Gastroesophageal sphincter (tissue), 4 donors: ENCODE measurements at regions not wholly inside any gene's neighbourhood (a gene's known extent, or its start where the extent isn't known, plus 50 kb on each side); places are given as distances from the start of the nearest gene placed in this dataset.

Experiments
- ATAC-seq: fragments of 150-250 bp; one replicate; pipeline ENCODE4 v1.9.1; 2016; ENCODE audit warnings: mild to moderate bottlenecking, moderate library complexity
- H3K27ac ChIP-seq, 4 donors: fragments of 200-600 bp; sonication (generic) in 3 of 4; 1 replicate in 3 of 4; 2 replicates in 1 of 4; pipeline ENCODE4 v1.5.1; 2016 to 2019
- H3K27me3 ChIP-seq: fragments of 200-600 bp; sonication (generic); one replicate; pipeline ENCODE4 v1.5.1; 2019
- H3K36me3 ChIP-seq, 2 donors: fragments of 200-600 bp; sonication (generic); one replicate each; pipeline ENCODE4 v1.5.1; 2019; ENCODE audit warnings: control low read depth in 1 of 2
- H3K4me1 ChIP-seq, 3 donors: fragments of 200-600 bp; sonication (generic); 1 replicate in 2 of 3; 2 replicates in 1 of 3; pipeline ENCODE4 v1.5.1; 2016 to 2019; ENCODE audit warnings: control low read depth in 2 of 3
- H3K4me3 ChIP-seq, 2 donors: fragments of 200-600 bp; sonication (generic); one replicate each; pipeline ENCODE4 v1.5.1; 2019; ENCODE audit warnings: mild to moderate bottlenecking in 1 of 2, moderate library complexity in 1 of 2
- H3K9me3 ChIP-seq, 3 donors: fragments of 200-600 bp; sonication (generic); one replicate each; pipeline ENCODE4 v1.5.1; 2017 to 2019; ENCODE audit warnings: control low read depth in 2 of 3
- EP300 ChIP-seq: sonication (generic); formaldehyde crosslinking; IDR thresholded peaks from one replicate; pipeline ENCODE4 v1.6.1; 2017; ENCODE audit warnings: antibody characterized with exemption, mild to moderate bottlenecking
- POLR2A ChIP-seq, 2 donors: fragments of 450-650 bp; IDR thresholded peaks; one replicate each; pipeline ENCODE4 v1.6.1; 2017; ENCODE audit warnings: antibody characterized with exemption in 2 of 2, mild to moderate bottlenecking in 2 of 2, moderate library complexity in 1 of 2
- POLR2AphosphoS5 ChIP-seq: sonication (generic); formaldehyde crosslinking; IDR thresholded peaks from one replicate; pipeline ENCODE4 v1.6.1; 2017; ENCODE audit warnings: antibody characterized with exemption
- WGBS, 2 donors: methylation state at CpG; one replicate each; pipeline ENCODE4 v1.1.5; 2018; ENCODE audit warnings: low coverage in 1 of 2; 5-methylcytosine and 5-hydroxymethylcytosine counted together
- TF ChIP-seq, protein P1 (sequence below), 4 experiments: fragments of 200-600 bp in 2 of 4; fragments of 450-650 bp in 2 of 4; sonication (generic) in 1 of 4; IDR thresholded peaks; one replicate each; pipeline ENCODE4 v1.5.1; 2017 to 2019; ENCODE audit warnings: antibody characterized with exemption in 4 of 4, mild to moderate bottlenecking in 2 of 4, moderate library complexity in 2 of 4

DNA sequence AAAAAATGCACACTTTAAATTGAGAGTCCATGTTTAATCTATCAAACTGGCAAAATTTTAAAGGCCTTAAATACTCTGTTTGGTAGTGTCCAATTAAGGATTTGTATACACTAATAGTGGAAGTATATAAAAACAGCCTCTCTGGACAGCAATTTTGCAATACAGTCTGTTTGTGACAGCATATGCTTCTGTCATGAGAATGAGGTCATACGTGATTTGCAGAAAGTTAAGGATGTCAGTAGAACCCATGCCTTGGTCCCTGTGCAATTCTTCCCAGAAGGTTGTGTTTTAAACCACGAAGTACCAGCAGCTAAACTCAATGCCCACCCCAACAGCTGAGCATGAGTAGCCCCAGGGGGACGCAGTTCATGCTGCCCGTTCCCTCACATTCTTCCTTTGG, 78.4 kb downstream of the AIPL1 start:
- no peak overlapping the region for H3K4me3 ChIP-seq
- no peaks in the 10 kb centered on the region for H3K4me1 ChIP-seq
- WGBS, 2 donors = 58 to 60% methylated on average over 4 of the region's 4 CpGs
- TF ChIP-seq POLR2AphosphoS5 (no peak), EP300 (no peak), POLR2A (IDR thresholded peaks at IDR 0.05) (no peak)
- TF ChIP-seq, protein P1, sequence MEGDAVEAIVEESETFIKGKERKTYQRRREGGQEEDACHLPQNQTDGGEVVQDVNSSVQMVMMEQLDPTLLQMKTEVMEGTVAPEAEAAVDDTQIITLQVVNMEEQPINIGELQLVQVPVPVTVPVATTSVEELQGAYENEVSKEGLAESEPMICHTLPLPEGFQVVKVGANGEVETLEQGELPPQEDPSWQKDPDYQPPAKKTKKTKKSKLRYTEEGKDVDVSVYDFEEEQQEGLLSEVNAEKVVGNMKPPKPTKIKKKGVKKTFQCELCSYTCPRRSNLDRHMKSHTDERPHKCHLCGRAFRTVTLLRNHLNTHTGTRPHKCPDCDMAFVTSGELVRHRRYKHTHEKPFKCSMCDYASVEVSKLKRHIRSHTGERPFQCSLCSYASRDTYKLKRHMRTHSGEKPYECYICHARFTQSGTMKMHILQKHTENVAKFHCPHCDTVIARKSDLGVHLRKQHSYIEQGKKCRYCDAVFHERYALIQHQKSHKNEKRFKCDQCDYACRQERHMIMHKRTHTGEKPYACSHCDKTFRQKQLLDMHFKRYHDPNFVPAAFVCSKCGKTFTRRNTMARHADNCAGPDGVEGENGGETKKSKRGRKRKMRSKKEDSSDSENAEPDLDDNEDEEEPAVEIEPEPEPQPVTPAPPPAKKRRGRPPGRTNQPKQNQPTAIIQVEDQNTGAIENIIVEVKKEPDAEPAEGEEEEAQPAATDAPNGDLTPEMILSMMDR (IDR thresholded peaks at IDR 0.05) = no peak
- peaks cover 0 to 12% (median 0%) of the 10 kb centered on the region in 3 donors for H3K9me3 ChIP-seq
- ATAC-seq = no peak
- H3K27me3 ChIP-seq = peaks cover 34% of the 10 kb centered on the region
- no peak overlapping the region for H3K27ac ChIP-seq
- H3K36me3 ChIP-seq = no peaks in the 10 kb centered on the region

DNA sequence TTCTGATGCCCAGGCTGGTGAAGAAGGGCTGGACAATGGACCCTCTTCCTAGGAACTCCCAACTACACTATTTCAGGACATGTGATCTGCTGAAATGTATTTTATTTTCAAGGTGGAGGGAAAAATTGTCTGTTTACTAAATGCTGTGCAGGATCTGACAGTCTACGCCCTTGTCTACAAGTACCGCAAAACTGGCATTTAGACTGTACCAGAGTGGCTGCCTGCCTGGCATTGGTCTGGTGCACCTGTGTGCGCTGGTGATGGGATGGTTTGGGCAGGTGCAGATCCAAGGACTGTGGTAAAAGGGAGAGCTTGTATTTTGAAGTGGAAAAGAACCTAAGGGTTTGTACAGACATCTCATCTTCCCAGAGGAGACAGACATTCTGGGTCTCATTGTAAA, 79.7 kb downstream of the AIPL1 start:
- H3K4me3 ChIP-seq = no peak overlapping the region
- no peak for ATAC-seq
- 58 to 100% methylated on average over 2 of the region's 3 CpGs for WGBS, 2 donors

DNA sequence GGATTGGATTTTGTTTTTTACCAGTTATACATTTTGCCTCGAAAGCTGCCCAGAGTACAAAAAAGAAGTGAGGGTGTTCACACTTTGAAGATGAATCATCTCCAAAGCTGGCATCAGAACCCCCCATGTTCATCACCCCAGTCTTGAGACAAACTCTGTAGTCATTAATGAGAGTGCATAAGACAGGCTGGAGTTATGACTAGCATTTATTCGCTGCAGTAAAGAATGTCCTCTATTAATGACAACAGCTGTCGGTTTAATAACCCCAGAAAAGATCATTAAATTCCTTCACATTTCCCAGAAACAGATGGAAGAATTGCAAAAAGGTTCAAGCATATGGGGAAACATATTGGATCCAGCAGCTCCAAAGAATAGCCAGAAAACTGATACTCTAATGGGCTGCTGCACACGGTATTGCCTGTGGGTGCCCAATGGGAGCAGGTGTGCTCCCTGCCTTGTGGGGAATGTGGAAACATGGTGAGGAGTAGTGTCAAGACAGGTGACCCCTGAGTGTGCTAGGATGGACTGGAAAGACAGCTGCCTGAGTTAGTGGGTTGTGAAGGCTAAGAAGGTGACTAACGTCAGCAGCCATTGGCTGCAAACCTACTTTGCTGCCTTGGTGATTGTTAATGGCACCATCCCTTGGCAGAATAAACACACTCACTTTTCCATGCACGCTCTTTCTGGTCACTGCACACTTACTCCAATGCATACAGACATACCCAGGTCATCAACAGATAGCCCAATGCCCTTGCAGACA, 81.9 kb downstream of the AIPL1 start:
- WGBS, 2 donors = 73% methylated on average over 6 of the region's 6 CpGs; no CpG with 5 or more reads in 1 of the 2 donors
- H3K4me1 ChIP-seq = no peaks in the 10 kb centered on the region
- no peak overlapping the region for H3K27ac ChIP-seq
- H3K9me3 ChIP-seq = peaks cover 0 to 12% (median 0%) of the 10 kb centered on the region in 3 donors
- no peak overlapping the region for H3K4me3 ChIP-seq
- ATAC-seq = no peak
- TF ChIP-seq EP300 = no peak
- TF ChIP-seq, protein P1 (IDR thresholded peaks at IDR 0.05) = no peak
- TF ChIP-seq POLR2AphosphoS5 = no peak
- TF ChIP-seq POLR2A (IDR thresholded peaks at IDR 0.05) = no peak
- no peaks in the 10 kb centered on the region for H3K36me3 ChIP-seq
- peaks cover 49% of the 10 kb centered on the region for H3K27me3 ChIP-seq

More for the DNA sequence above, 79.7 kb downstream of the AIPL1 start:
- no peak overlapping the region for H3K27ac ChIP-seq
- peaks cover 40% of the 10 kb centered on the region for H3K27me3 ChIP-seq
- H3K4me1 ChIP-seq = no peaks in the 10 kb centered on the region
- TF ChIP-seq EP300 (no peak), POLR2A (IDR thresholded peaks at IDR 0.05) (no peak), POLR2AphosphoS5 (no peak)
- TF ChIP-seq, protein P1 (IDR thresholded peaks at IDR 0.05) = no peak
- H3K36me3 ChIP-seq = no peaks in the 10 kb centered on the region
- peaks cover 0 to 12% (median 0%) of the 10 kb centered on the region in 3 donors for H3K9me3 ChIP-seq

DNA sequence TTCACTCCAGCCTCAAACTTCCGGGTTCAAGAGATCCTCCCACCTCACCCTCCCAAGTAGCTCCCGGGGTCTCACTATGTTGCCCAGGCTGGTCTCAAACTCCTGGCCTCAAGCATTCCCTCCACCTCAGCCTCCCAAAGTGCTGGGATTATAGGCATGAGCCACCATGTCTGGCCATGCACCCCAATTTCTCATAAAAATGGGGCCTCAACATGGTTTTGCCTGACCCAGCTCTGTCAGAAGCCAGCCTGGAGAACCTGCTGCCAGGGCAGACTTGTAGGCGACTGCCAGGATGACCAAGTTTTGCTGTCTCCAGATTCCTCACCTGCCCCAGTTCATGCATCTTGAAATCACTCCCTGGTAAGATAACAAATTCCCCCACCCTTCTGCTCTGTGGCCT, 82.9 kb downstream of the AIPL1 start:
- WGBS, 2 donors = 56% methylated on average over 1 of the region's 3 CpGs; no CpG with 5 or more reads in 1 of the 2 donors
- no peak overlapping the region for H3K27ac ChIP-seq
- no peaks in the 10 kb centered on the region for H3K4me1 ChIP-seq
- no peaks in the 10 kb centered on the region for H3K36me3 ChIP-seq
- no peak overlapping the region for H3K4me3 ChIP-seq
- ATAC-seq = no peak
- TF ChIP-seq POLR2A (IDR thresholded peaks at IDR 0.05) (no peak), POLR2AphosphoS5 (no peak), EP300 (no peak)
- TF ChIP-seq, protein P1 (IDR thresholded peaks at IDR 0.05) = no peak
- H3K27me3 ChIP-seq = peaks cover 55% of the 10 kb centered on the region
- H3K9me3 ChIP-seq = peaks cover 0 to 12% (median 0%) of the 10 kb centered on the region in 3 donors

DNA sequence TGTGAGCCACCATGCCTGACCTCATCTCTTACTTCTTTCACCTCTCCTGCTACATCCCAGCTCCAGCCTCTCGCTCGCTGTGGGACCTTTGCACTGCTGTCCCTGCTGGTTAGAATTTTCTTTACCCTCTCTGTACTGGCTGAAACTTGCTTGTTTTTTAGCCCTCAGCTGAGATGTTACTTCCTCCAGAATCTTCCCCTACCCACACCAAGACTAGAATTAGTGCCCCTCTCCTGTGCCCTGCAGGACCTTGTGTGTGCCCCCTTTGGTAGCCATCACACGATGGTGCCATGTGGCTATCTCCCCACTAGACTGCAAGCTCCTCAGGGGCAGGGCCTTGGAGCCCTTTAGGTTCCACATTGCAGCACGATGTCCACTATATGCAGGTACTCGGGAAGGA, 84.1 kb downstream of the AIPL1 start:
- TF ChIP-seq, protein P1 (IDR thresholded peaks at IDR 0.05) = no peak
- TF ChIP-seq POLR2AphosphoS5 (no peak), POLR2A (IDR thresholded peaks at IDR 0.05) (no peak), EP300 (no peak)
- Histone ChIP-seq H3K4me1 (no peaks in the 10 kb centered on the region), H3K9me3 (peaks cover 0 to 12% (median 0%) of the 10 kb centered on the region in 3 donors), H3K27me3 (peaks cover 55% of the 10 kb centered on the region), H3K36me3 (no peaks in the 10 kb centered on the region), H3K4me3 (no peak overlapping the region), H3K27ac (no peak overlapping the region)
- no peak for ATAC-seq
- 67 to 82% methylated on average over 1 to 2 of the region's 5 CpGs for WGBS, 2 donors
